ENCODE measurements at regions not wholly inside any gene's neighbourhood (a gene's known extent, or its start where the extent isn't known, plus 50 kb on each side); places are given as distances from the start of the nearest gene placed in this dataset.

DNA sequence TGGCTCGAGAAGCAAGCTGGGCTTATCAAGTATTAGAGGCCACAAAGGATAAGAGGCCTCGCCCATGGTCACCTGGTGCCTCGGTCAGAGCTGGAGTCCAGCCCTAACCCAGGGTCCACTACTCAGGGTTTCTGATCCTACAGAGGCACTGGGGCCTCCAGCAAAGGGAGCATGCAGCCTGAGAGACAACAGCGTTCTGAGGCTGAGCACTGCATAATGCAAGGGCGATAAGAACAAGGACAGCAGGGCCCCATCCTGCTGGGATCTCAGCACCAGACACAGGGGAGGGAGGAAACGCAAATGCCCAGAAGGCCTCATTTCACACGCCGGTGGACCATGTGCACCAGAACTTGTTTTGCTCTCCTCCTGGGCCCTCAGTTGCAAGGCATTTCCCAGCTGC lies 63.0 kb downstream of the C5orf15 start:
- H3K27ac ChIP-seq = no peak overlapping the region
- H3K27me3 ChIP-seq = no peaks in the 10 kb centered on the region
- no peak overlapping the region for H3K4me3 ChIP-seq
- no peak for DNase-seq (ENCODE audit: low spot score)
- TF ChIP-seq, protein P1, sequence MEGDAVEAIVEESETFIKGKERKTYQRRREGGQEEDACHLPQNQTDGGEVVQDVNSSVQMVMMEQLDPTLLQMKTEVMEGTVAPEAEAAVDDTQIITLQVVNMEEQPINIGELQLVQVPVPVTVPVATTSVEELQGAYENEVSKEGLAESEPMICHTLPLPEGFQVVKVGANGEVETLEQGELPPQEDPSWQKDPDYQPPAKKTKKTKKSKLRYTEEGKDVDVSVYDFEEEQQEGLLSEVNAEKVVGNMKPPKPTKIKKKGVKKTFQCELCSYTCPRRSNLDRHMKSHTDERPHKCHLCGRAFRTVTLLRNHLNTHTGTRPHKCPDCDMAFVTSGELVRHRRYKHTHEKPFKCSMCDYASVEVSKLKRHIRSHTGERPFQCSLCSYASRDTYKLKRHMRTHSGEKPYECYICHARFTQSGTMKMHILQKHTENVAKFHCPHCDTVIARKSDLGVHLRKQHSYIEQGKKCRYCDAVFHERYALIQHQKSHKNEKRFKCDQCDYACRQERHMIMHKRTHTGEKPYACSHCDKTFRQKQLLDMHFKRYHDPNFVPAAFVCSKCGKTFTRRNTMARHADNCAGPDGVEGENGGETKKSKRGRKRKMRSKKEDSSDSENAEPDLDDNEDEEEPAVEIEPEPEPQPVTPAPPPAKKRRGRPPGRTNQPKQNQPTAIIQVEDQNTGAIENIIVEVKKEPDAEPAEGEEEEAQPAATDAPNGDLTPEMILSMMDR (IDR thresholded peaks at IDR 0.05) = no peak
- H3K9me3 ChIP-seq = no peaks in the 10 kb centered on the region
- no peaks in the 10 kb centered on the region for H3K36me3 ChIP-seq
- no peaks in the 10 kb centered on the region for H3K4me1 ChIP-seq

DNA sequence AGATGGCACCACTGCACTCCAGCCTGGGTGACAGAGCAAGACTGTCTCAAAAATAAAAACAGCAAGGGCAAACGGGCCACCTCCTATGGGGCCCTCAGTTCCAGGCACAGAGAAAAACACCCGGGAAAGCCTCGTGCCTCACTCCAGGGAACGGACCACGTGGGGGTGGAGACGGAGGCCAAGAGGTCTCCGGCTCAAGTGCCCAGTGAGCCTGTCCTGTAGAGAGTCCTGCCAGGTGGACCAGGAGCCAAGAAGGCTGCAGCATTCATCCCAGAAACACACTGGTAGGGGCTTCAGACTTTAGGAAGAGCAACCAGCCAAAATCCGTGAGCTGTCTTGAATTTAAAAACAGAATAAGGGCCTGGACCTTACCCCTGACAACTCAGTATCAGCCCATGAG lies 63.8 kb downstream of the C5orf15 start:
- H3K9me3 ChIP-seq = no peaks in the 10 kb centered on the region
- no peaks in the 10 kb centered on the region for H3K36me3 ChIP-seq
- no peak for DNase-seq (ENCODE audit: low spot score)
- H3K27ac ChIP-seq = no peak overlapping the region
- H3K4me1 ChIP-seq = no peaks in the 10 kb centered on the region
- TF ChIP-seq, protein P1 (IDR thresholded peaks at IDR 0.05) = no peak
- no peaks in the 10 kb centered on the region for H3K27me3 ChIP-seq
- no peak overlapping the region for H3K4me3 ChIP-seq

DNA sequence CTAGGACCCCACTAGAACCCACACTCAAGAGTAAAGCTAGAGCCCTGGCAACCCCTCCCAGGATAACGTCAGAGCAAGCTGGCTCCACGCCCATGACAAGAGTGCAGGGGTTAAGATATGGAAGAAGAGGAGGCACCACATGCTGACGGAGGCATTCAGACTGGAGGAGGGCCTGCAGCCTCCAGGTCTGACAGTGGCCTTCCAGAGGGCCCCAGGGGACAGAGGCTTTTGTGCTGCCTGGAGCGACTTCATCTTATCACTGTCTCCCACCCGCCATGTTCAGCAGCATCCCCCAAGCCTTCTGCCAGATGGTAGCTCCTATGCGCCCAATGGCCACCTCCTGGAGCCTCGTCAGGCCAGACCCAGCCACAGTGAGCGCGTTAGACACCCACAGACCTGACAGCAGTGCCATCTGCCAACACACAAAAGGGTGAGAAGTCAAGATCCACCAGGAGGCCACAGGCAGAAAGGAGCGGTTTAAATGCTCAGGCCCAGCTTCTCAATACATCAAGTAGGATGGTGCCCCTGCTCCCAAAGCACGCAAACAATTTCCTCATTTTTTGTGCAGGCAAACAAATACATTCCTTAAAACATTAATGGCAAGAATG lies 65.8 kb downstream of the C5orf15 start:
- Histone ChIP-seq H3K36me3 (no peaks in the 10 kb centered on the region), H3K4me1 (no peaks in the 10 kb centered on the region), H3K4me3 (no peak overlapping the region), H3K27me3 (no peaks in the 10 kb centered on the region), H3K9me3 (no peaks in the 10 kb centered on the region), H3K27ac (no peak overlapping the region)
- DNase-seq (ENCODE audit: low spot score) = no peak
- TF ChIP-seq, protein P1 (IDR thresholded peaks at IDR 0.05) = no peak

DNA sequence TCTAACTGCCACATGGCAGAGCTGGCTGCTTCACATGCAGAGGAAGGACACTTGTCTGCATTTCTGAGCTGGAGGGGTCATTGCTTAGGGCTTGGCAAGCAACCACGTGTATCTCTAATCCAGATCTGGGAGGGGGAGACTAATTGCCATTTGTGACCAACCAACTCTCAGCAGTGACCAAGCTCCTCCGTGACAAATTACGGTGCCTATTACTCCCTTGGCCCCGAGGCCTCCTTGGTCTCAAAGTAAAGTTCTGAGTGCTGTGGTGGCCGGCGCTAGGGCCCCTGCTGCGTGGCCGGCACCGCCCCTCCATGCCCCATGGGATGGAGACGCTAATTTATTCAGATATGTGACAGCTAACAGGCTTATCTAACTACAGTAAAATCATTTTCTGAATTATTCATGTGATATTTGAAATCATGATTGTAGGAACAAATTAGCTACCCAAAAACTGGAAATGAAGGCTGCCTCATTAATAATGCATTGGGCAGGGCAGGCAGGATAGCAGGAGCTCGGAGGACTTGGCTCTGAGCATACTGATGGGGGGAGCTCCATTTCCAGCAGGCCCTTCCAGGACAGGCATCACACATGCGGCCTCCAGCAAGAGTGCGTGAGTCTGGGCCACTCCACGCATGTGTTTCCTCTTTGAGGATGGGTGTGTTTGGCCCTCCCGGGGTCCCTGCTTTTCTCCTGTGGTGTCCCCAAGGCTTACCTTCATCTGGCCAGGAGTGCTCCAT lies 67.7 kb downstream of the C5orf15 start:
- Histone ChIP-seq H3K4me1 (no peaks in the 10 kb centered on the region), H3K4me3 (no peak overlapping the region)
- TF ChIP-seq, protein P1 (IDR thresholded peaks at IDR 0.05) = no peak

DNA sequence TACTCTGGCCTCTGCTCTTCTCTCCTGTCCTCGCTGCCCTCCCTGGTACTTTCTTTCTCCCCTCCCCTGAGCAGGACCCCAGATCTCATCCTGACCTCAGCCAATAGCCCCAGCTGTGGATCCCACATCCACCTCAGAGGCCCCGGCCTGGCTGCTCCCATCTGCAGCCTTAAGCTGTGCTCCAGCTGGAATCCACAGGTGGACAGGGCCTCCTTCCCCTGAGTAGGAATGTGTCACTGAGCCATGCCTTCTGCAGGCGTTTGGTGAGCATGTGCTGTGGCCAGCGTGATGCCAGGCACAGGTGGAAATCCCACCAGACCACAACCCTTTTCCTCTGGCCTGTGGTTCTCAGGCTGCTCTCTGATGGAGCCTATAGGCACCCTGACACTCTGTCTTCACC lies 68.9 kb downstream of the C5orf15 start:
- no peak for DNase-seq (ENCODE audit: low spot score)
- Histone ChIP-seq H3K27ac (no peak overlapping the region), H3K4me3 (no peak overlapping the region), H3K9me3 (no peaks in the 10 kb centered on the region), H3K27me3 (no peaks in the 10 kb centered on the region), H3K36me3 (no peaks in the 10 kb centered on the region), H3K4me1 (no peaks in the 10 kb centered on the region)
- TF ChIP-seq, protein P1 (IDR thresholded peaks at IDR 0.05) = no peak

More for the DNA sequence above, 67.7 kb downstream of the C5orf15 start:
- no peak overlapping the region for H3K27ac ChIP-seq
- no peak for DNase-seq (ENCODE audit: low spot score)
- no peaks in the 10 kb centered on the region for H3K27me3 ChIP-seq
- H3K36me3 ChIP-seq = no peaks in the 10 kb centered on the region
- H3K9me3 ChIP-seq = no peaks in the 10 kb centered on the region

Measured in right atrium auricular region (tissue), 2 donors.